GM12892 (cell line): ENCODE measurements at regions not wholly inside any gene's neighbourhood (a gene's known extent, or its start where the extent isn't known, plus 50 kb on each side); places are given as distances from the start of the nearest gene placed in this dataset.

Experiments used
- POLR2A ChIP-seq: IDR thresholded peaks from 2 replicates; pipeline ENCODE4 v1.6.1; 2011; ENCODE audit warnings: low read depth, low read length, control low read depth
- POLR2AphosphoS5 ChIP-seq: IDR thresholded peaks from 2 replicates; pipeline ENCODE4 v1.6.1; 2011; ENCODE audit warnings: low read depth, low read length, control low read depth
- TAF1 ChIP-seq: IDR thresholded peaks from 2 replicates; pipeline ENCODE4 v1.6.1; 2011; ENCODE audit warnings: low read depth, mild to moderate bottlenecking, control low read depth, low read length, borderline replicate concordance

GRCh38 chr12:105978686-105979085 is 160.1 kb downstream of the NUAK1 start:
- no peak for TF ChIP-seq POLR2AphosphoS5
- TF ChIP-seq POLR2A = no peak
- TF ChIP-seq TAF1 = no peak
